Upper lobe of left lung (tissue), 6 donors: ENCODE measurements at regions not wholly inside any gene's neighbourhood (a gene's known extent, or its start where the extent isn't known, plus 50 kb on each side); places are given as distances from the start of the nearest gene placed in this dataset.

ENCODE experiments used
- ATAC-seq, 2 donors: fragments of 200-7000 bp; cut with Tn5 transposase; one replicate each; pipeline ENCODE4 v1.9.1; 2022; ENCODE audit warnings: mild to moderate bottlenecking in 2 of 2, moderate library complexity in 2 of 2; ENCODE audit not compliant: low FRiP score in 2 of 2
- DNase-seq, 2 donors: peaks; one replicate each; pipeline ENCODE4 v3.0.0-alpha.2; 2019 to 2020
- H3K27ac ChIP-seq, 4 donors: fragments of 200-600 bp; sonication (generic); one replicate each; pipeline ENCODE4 v1.5.1; 2016 to 2019
- H3K27me3 ChIP-seq, 4 donors: fragments of 200-600 bp; sonication (generic); one replicate each; pipeline ENCODE4 v1.5.1; 2017 to 2019
- H3K36me3 ChIP-seq, 4 donors: fragments of 200-600 bp; sonication (generic); one replicate each; pipeline ENCODE4 v1.5.1; 2016 to 2019
- H3K4me1 ChIP-seq, 4 donors: fragments of 200-600 bp; sonication (generic); one replicate each; pipeline ENCODE4 v1.5.1; 2018 to 2019
- H3K4me3 ChIP-seq, 4 donors: fragments of 200-600 bp; sonication (generic); one replicate each; pipeline ENCODE4 v1.5.1; 2017 to 2019; ENCODE audit warnings: mild to moderate bottlenecking in 2 of 4, moderate library complexity in 1 of 4
- H3K9me3 ChIP-seq, 4 donors: fragments of 200-600 bp; sonication (generic); one replicate each; pipeline ENCODE4 v1.5.1; 2018 to 2019
- EP300 ChIP-seq, 4 donors: sonication (generic); formaldehyde crosslinking; IDR thresholded peaks; one replicate each; pipeline ENCODE4 v1.5.1; 2017; ENCODE audit warnings: antibody characterized with exemption in 4 of 4, control low read depth in 2 of 4
- POLR2A ChIP-seq, 4 donors: fragments of 450-650 bp; IDR thresholded peaks; one replicate each; pipeline ENCODE4 v1.5.1; 2016 to 2017; ENCODE audit warnings: antibody characterized with exemption in 4 of 4, mild to moderate bottlenecking in 2 of 4
- POLR2AphosphoS5 ChIP-seq, 2 donors: sonication (generic); formaldehyde crosslinking; IDR thresholded peaks; one replicate each; pipeline ENCODE4 v1.5.1; 2017; ENCODE audit warnings: antibody characterized with exemption in 2 of 2
- WGBS, 2 donors: methylation state at CpG; one replicate each; pipeline ENCODE4 v1.1.5; 2017 to 2018; 5-methylcytosine and 5-hydroxymethylcytosine counted together
- TF ChIP-seq, protein P1 (sequence below), 6 experiments: fragments of 450-650 bp in 4 of 6; fragments of 200-600 bp in 2 of 6; sonication (generic) in 2 of 6; IDR thresholded peaks; one replicate each; pipeline ENCODE4 v1.5.1; 2016 to 2019; ENCODE audit warnings: antibody characterized with exemption in 6 of 6
- donor health status: DM: no; HTN: no; CAD: no; lungs with moderate emphysema.
- donor health status: DM: no; HTN: yes; CAD: no; lungs with severe emphysema.

DNA sequence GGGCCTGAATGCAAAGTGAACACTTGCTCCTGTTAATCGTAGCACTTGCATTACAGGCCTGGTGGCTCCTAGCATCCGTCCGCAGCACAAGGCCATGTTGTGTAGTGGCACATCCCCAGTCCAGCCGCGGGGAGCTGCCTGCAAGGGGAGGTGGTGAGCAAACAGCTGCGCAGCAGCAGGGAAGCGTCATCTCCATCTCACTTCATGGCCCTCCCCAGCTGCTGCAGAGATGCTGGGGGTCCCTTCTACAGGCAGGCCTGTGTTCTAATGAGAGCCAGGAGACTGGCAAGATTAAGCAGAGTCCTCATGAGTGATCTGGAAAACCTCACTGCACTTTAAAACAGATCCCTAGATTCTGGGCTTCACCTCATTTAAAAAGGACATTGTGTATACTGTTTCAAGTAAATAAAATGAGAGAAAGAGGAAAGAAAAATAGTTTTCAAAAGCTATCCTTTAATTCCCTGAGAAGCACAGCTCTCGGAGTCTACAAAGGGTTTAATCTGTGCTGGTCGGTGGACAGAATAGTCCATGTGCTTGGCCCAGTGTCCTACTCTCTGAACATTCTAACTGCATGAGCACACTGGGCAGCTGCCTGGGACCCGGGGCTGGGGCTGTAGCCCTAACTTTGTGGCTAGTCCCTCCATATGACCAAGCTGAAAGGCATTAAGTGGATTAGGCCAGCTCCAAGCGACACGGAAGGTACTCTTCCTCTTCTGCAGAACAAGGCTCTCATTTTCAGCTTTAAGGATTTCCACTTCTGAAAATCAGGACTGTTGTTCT lies 125.8 kb downstream of the LY86 start:
- ATAC-seq (no peak), DNase-seq (no peak)

DNA sequence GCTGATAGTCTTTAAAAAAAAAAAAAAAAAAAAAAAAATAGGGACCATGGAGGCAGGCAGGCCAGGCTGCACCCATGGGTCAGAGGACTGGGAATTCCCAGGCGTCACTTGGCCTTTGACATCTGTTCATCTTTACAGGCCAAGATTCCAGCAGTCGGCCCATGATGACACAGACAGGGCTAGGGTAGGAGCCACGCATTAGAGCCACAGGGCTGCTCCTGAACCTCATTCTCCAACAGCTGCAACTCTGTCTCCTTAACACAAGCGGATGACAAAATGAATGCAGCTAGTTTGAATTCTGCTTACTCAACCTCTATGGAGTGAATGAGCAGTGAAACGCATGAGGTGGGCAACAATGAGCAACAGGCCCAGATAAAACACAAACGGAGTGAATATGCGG lies 126.4 kb downstream of the LY86 start:
- Histone ChIP-seq H3K27me3 (no peaks in the 10 kb centered on the region), H3K27ac (no peak overlapping the region), H3K9me3 (no peaks in the 10 kb centered on the region), H3K4me3 (no peak overlapping the region), H3K36me3 (no peaks in the 10 kb centered on the region), H3K4me1 (peaks cover 32 to 43% (median 36%) of the 10 kb centered on the region in 4 donors)
- 82 to 86% methylated on average over 7 of the region's 7 CpGs for WGBS, 2 donors
- DNase-seq (no peak), ATAC-seq (no peak)
- TF ChIP-seq EP300 (IDR thresholded peaks at IDR 0.05): no peak
- TF ChIP-seq, protein P1, sequence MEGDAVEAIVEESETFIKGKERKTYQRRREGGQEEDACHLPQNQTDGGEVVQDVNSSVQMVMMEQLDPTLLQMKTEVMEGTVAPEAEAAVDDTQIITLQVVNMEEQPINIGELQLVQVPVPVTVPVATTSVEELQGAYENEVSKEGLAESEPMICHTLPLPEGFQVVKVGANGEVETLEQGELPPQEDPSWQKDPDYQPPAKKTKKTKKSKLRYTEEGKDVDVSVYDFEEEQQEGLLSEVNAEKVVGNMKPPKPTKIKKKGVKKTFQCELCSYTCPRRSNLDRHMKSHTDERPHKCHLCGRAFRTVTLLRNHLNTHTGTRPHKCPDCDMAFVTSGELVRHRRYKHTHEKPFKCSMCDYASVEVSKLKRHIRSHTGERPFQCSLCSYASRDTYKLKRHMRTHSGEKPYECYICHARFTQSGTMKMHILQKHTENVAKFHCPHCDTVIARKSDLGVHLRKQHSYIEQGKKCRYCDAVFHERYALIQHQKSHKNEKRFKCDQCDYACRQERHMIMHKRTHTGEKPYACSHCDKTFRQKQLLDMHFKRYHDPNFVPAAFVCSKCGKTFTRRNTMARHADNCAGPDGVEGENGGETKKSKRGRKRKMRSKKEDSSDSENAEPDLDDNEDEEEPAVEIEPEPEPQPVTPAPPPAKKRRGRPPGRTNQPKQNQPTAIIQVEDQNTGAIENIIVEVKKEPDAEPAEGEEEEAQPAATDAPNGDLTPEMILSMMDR (IDR thresholded peaks at IDR 0.05): no peak
- TF ChIP-seq POLR2AphosphoS5 (IDR thresholded peaks at IDR 0.05): no peak
- no peak for TF ChIP-seq POLR2A (IDR thresholded peaks at IDR 0.05)

More for the DNA sequence above, 125.8 kb downstream of the LY86 start:
- WGBS, 2 donors: 83 to 84% methylated on average over 10 to 11 of the region's 12 CpGs
- H3K27me3 ChIP-seq: no peaks in the 10 kb centered on the region
- no peak overlapping the region for H3K4me3 ChIP-seq
- H3K36me3 ChIP-seq: no peaks in the 10 kb centered on the region
- H3K9me3 ChIP-seq: no peaks in the 10 kb centered on the region
- peaks cover 32 to 43% (median 36%) of the 10 kb centered on the region in 4 donors for H3K4me1 ChIP-seq
- TF ChIP-seq EP300 (IDR thresholded peaks at IDR 0.05) (no peak), POLR2A (IDR thresholded peaks at IDR 0.05) (no peak), POLR2AphosphoS5 (IDR thresholded peaks at IDR 0.05) (no peak)
- TF ChIP-seq, protein P1 (IDR thresholded peaks at IDR 0.05): no peak
- peak overlapping the region in 2 of 4 donors; percentile 14 to 79 for H3K27ac ChIP-seq

DNA sequence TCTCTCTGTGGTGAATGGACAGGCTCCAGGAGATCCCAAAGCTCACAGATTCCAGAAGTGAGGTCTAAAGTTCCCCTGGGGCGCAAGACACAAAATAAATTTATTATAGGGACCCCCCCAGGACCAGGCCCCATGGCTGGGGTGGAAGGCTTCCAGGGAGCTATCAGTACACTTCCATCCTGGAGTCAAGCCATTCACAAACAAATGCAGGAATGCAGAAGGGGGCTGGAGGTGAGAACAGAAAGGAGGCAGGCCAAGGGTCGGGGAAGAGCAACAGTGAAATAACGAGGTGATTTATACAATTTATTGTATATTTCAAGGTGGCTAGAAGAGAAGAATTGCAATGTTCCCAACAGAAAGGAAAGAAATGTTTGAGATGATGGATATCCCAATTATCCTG lies 126.9 kb downstream of the LY86 start:
- Histone ChIP-seq H3K36me3 (no peaks in the 10 kb centered on the region), H3K27me3 (no peaks in the 10 kb centered on the region), H3K4me1 (peaks cover 32 to 43% (median 36%) of the 10 kb centered on the region in 4 donors), H3K9me3 (no peaks in the 10 kb centered on the region), H3K4me3 (no peak overlapping the region), H3K27ac (no peak overlapping the region)
- ATAC-seq (no peak), DNase-seq (no peak)
- TF ChIP-seq POLR2A (IDR thresholded peaks at IDR 0.05) (no peak), POLR2AphosphoS5 (IDR thresholded peaks at IDR 0.05) (no peak), EP300 (IDR thresholded peaks at IDR 0.05) (no peak)
- TF ChIP-seq, protein P1 (IDR thresholded peaks at IDR 0.05): no peak
- 73 to 78% methylated on average over 3 of the region's 3 CpGs for WGBS, 2 donors

DNA sequence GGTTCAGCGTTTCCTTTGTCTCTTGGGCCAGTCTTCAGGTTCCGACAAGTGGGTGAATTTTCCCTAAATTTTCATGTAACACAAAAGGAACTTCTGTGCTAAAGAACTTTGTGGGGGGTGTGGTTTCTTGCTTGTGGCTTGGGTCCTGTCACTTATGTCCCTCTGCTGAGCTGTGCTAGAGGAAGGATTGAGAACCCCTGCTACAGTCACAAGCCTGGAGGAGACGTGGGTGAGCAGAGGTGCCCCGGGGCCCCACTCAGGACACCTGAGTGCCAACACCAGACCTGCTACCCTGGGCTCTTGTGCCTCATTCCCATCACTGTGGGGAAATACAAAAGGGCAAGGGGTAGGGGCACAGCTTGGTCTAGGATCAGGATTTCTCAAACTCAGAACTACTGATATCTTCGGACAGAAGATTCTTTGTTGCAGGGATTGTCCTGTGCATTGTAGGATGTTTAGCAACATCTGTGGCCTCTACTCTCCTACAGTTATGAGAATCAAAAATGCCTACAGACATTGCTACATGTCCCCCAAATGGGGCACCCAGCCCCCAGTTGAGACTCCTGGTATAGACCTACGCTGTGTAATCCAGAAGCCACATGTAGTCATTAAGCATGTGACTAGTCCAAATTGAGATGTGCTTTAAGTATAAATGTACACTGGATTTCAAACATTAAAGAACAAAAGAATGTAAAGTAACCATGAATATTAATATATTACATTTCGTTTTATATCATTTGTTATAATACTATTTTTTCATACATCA lies 128.7 kb downstream of the LY86 start:
- no peaks in the 10 kb centered on the region for H3K36me3 ChIP-seq
- TF ChIP-seq POLR2AphosphoS5 (IDR thresholded peaks at IDR 0.05): no peak
- TF ChIP-seq, protein P1 (IDR thresholded peaks at IDR 0.05): no peak
- no peak for TF ChIP-seq EP300 (IDR thresholded peaks at IDR 0.05)
- no peak for TF ChIP-seq POLR2A (IDR thresholded peaks at IDR 0.05)
- peaks cover 27 to 43% (median 39%) of the 10 kb centered on the region in 4 donors for H3K4me1 ChIP-seq
- H3K27me3 ChIP-seq: no peaks in the 10 kb centered on the region
- ATAC-seq: no peak
- H3K4me3 ChIP-seq: no peak overlapping the region
- WGBS, 2 donors: 74 to 81% methylated on average over 7 of the region's 7 CpGs
- H3K27ac ChIP-seq: peak overlapping the region in 3 of 4 donors; percentile 36 to 82 (median 64)
- H3K9me3 ChIP-seq: no peaks in the 10 kb centered on the region
- DNase-seq: no peak
